ENCODE measurements at regions not wholly inside any gene's neighbourhood (a gene's known extent, or its start where the extent isn't known, plus 50 kb on each side); places are given as distances from the start of the nearest gene placed in this dataset.

DNA sequence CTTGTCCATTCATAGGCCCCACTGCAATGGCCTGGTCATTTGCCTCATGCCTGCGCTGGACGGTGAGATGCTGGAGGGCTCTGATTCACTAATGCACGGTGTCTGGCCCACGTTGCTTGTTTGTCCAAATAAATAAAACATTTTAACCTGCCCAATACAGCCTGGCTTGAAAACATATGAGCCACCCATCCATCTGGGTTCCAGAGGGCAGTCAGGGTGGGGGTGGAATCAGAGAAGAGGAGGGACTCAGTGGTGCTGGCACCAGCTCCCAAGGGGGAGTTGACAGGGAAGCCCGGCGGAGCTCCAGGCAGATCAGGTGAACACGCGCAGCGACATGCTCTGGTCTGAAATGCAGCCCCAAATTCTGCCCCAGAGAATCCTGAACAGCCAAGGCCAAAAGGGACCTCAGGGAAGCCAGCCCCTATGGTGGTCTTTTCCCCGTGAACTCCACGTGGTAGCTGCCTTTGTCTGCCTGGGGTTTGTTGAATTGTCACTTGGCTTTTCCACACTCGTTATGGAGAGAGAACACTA lies 265.2 kb downstream of the UACA start:
- Histone ChIP-seq H2AFZ (ENCODE audit: low read length) (no peak overlapping the region), H3K27ac (ENCODE audit: insufficient read depth, low read length) (no peak overlapping the region), H3K27me3 (ENCODE audit: control insufficient read depth, insufficient read depth, low read length) (no peaks in the 10 kb centered on the region), H3K79me2 (ENCODE audit: control insufficient read depth, insufficient read depth, low read length) (no peaks in the 10 kb centered on the region), H3K4me3 (replicated peaks in 1 of 4; ENCODE audit: control extremely low read depth in 1 of 4, insufficient read depth in 1 of 4, low read depth in 3 of 4, low read length in 4 of 4) (no peak overlapping the region), H3K36me3 (ENCODE audit: control insufficient read depth, insufficient read depth, low read length) (no peaks in the 10 kb centered on the region), H3K4me2 (ENCODE audit: extremely low read depth, insufficient read depth, low read length) (no peak overlapping the region), H3K4me1 (ENCODE audit: control insufficient read depth, extremely low read depth, insufficient read depth, low read length) (peaks cover 16% of the 10 kb centered on the region), H3K9me3 (ENCODE audit: control insufficient read depth, insufficient read depth, low read depth, low read length) (no peaks in the 10 kb centered on the region), H4K20me1 (ENCODE audit: control insufficient read depth, extremely low read depth, insufficient read depth, low read length) (no peaks in the 10 kb centered on the region), H3K9ac (ENCODE audit: insufficient read depth, low read length) (no peak overlapping the region)
- DNase-seq (ENCODE audit: low read depth in 2 of 2), result no peak
- no peak for TF ChIP-seq EZH2 (IDR thresholded peaks at IDR 0.05; ENCODE audit: low read length, missing control alignments)
- TF ChIP-seq, protein P1, sequence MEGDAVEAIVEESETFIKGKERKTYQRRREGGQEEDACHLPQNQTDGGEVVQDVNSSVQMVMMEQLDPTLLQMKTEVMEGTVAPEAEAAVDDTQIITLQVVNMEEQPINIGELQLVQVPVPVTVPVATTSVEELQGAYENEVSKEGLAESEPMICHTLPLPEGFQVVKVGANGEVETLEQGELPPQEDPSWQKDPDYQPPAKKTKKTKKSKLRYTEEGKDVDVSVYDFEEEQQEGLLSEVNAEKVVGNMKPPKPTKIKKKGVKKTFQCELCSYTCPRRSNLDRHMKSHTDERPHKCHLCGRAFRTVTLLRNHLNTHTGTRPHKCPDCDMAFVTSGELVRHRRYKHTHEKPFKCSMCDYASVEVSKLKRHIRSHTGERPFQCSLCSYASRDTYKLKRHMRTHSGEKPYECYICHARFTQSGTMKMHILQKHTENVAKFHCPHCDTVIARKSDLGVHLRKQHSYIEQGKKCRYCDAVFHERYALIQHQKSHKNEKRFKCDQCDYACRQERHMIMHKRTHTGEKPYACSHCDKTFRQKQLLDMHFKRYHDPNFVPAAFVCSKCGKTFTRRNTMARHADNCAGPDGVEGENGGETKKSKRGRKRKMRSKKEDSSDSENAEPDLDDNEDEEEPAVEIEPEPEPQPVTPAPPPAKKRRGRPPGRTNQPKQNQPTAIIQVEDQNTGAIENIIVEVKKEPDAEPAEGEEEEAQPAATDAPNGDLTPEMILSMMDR (conservative IDR thresholded peaks at IDR 0.05 in 1 of 2, IDR thresholded peaks at IDR 0.05 in 1 of 2; ENCODE audit: low read depth in 1 of 2, low read length in 2 of 2), result no peak

DNA sequence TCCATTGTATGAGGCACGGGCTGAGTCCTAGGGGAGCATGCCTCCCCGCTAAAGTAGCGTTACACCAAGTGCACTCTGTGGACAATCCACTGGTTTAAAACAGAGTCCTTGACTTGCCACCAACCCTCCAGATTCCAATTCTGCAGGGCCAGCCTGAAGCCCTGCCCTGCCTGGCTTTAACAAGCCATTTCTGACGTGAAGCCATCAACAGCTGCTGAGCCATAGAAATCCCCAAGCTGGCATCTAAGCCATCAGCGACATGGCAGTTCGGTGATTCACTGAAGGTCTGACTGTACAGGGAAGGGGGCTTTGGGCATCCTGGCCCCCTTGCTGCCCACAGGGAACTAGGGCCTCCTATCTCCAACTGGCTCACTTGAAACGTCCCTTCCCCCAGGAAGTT lies 265.7 kb downstream of the UACA start:
- DNase-seq (ENCODE audit: low read depth in 2 of 2), result no peak
- Histone ChIP-seq H2AFZ (ENCODE audit: low read length) (no peak overlapping the region), H3K36me3 (ENCODE audit: control insufficient read depth, insufficient read depth, low read length) (no peaks in the 10 kb centered on the region), H3K9ac (ENCODE audit: insufficient read depth, low read length) (no peak overlapping the region), H3K9me3 (ENCODE audit: control insufficient read depth, insufficient read depth, low read depth, low read length) (no peaks in the 10 kb centered on the region), H4K20me1 (ENCODE audit: control insufficient read depth, extremely low read depth, insufficient read depth, low read length) (no peaks in the 10 kb centered on the region), H3K4me2 (ENCODE audit: extremely low read depth, insufficient read depth, low read length) (no peak overlapping the region), H3K4me3 (replicated peaks in 1 of 4; ENCODE audit: control extremely low read depth in 1 of 4, insufficient read depth in 1 of 4, low read depth in 3 of 4, low read length in 4 of 4) (no peak overlapping the region), H3K4me1 (ENCODE audit: control insufficient read depth, extremely low read depth, insufficient read depth, low read length) (peaks cover 20% of the 10 kb centered on the region), H3K27ac (ENCODE audit: insufficient read depth, low read length) (no peak overlapping the region), H3K27me3 (ENCODE audit: control insufficient read depth, insufficient read depth, low read length) (no peaks in the 10 kb centered on the region), H3K79me2 (ENCODE audit: control insufficient read depth, insufficient read depth, low read length) (no peaks in the 10 kb centered on the region)
- TF ChIP-seq, protein P1 (conservative IDR thresholded peaks at IDR 0.05 in 1 of 2, IDR thresholded peaks at IDR 0.05 in 1 of 2; ENCODE audit: low read depth in 1 of 2, low read length in 2 of 2), result no peak
- no peak for TF ChIP-seq EZH2 (IDR thresholded peaks at IDR 0.05; ENCODE audit: low read length, missing control alignments)

DNA sequence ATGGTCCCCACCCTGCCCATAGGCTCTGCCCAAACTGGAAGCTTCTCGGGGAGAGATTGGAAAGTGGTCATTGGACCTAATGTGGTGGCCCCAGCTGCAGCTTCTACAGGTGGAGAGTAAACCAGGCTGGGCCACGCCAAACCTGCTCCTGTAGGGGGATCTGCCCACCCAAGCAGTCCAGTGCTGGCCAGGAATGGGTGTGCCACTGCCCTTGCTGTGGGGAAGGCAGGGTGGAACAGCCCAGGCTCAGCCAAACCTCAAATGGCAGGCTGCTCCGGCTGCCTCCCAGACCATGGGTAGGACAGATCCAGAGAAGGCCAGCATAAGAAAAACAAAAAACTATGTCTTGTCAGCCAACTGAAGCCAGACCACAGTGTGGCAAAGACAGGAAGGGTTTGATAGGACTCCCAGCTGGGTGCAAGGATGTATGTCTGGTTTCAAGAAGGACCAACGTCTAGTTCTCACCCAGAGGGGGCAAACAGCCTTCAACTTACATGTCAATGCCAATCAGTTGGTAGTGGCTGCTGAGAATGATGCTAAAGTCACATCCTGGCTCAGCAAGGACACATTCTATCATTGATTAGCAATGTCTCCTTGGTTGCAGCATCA lies 267.3 kb downstream of the UACA start:
- H3K9ac ChIP-seq (ENCODE audit: insufficient read depth, low read length), result no peak overlapping the region
- TF ChIP-seq, protein P1 (conservative IDR thresholded peaks at IDR 0.05 in 1 of 2, IDR thresholded peaks at IDR 0.05 in 1 of 2; ENCODE audit: low read depth in 1 of 2, low read length in 2 of 2), result no peak
- no peak for TF ChIP-seq EZH2 (IDR thresholded peaks at IDR 0.05; ENCODE audit: low read length, missing control alignments)
- no peaks in the 10 kb centered on the region for H4K20me1 ChIP-seq (ENCODE audit: control insufficient read depth, extremely low read depth, insufficient read depth, low read length)
- no peak overlapping the region for H3K27ac ChIP-seq (ENCODE audit: insufficient read depth, low read length)
- DNase-seq (ENCODE audit: low read depth in 2 of 2), result no peak
- H3K36me3 ChIP-seq (ENCODE audit: control insufficient read depth, insufficient read depth, low read length), result no peaks in the 10 kb centered on the region
- no peaks in the 10 kb centered on the region for H3K27me3 ChIP-seq (ENCODE audit: control insufficient read depth, insufficient read depth, low read length)
- H3K79me2 ChIP-seq (ENCODE audit: control insufficient read depth, insufficient read depth, low read length), result no peaks in the 10 kb centered on the region
- H3K4me1 ChIP-seq (ENCODE audit: control insufficient read depth, extremely low read depth, insufficient read depth, low read length), result peaks cover 35% of the 10 kb centered on the region
- H3K4me2 ChIP-seq (ENCODE audit: extremely low read depth, insufficient read depth, low read length), result no peak overlapping the region
- H3K4me3 ChIP-seq (replicated peaks in 1 of 4; ENCODE audit: control extremely low read depth in 1 of 4, insufficient read depth in 1 of 4, low read depth in 3 of 4, low read length in 4 of 4), result no peak overlapping the region
- no peaks in the 10 kb centered on the region for H3K9me3 ChIP-seq (ENCODE audit: control insufficient read depth, insufficient read depth, low read depth, low read length)
- no peak overlapping the region for H2AFZ ChIP-seq (ENCODE audit: low read length)
